Choroid plexus epithelial cell (primary cell): ENCODE measurements at regions not wholly inside any gene's neighbourhood (a gene's known extent, or its start where the extent isn't known, plus 50 kb on each side); places are given as distances from the start of the nearest gene placed in this dataset.

Experiments used
- DNase-seq: peaks from one replicate; pipeline ENCODE4 v3.0.0-alpha.2; 2010; ENCODE audit warnings: low read depth
- H3K4me3 ChIP-seq: 2 replicates; pipeline ENCODE4 v1.5.1; 2011; ENCODE audit warnings: low read depth, mild to moderate bottlenecking, control low read depth, low read length, moderate library complexity
- TF ChIP-seq, protein P1 (sequence below): conservative IDR thresholded peaks from 2 replicates; pipeline ENCODE4 v1.5.1; 2011; ENCODE audit warnings: low read depth, mild to moderate bottlenecking, control low read depth, inconsistent platforms, low read length, moderate library complexity

- TF ChIP-seq, protein P1, sequence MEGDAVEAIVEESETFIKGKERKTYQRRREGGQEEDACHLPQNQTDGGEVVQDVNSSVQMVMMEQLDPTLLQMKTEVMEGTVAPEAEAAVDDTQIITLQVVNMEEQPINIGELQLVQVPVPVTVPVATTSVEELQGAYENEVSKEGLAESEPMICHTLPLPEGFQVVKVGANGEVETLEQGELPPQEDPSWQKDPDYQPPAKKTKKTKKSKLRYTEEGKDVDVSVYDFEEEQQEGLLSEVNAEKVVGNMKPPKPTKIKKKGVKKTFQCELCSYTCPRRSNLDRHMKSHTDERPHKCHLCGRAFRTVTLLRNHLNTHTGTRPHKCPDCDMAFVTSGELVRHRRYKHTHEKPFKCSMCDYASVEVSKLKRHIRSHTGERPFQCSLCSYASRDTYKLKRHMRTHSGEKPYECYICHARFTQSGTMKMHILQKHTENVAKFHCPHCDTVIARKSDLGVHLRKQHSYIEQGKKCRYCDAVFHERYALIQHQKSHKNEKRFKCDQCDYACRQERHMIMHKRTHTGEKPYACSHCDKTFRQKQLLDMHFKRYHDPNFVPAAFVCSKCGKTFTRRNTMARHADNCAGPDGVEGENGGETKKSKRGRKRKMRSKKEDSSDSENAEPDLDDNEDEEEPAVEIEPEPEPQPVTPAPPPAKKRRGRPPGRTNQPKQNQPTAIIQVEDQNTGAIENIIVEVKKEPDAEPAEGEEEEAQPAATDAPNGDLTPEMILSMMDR = no peak
These were observed 459.8 kb downstream of the CDH8 start for GRCh38 chr16:61576476-61576875.

GRCh38 chr16:61575617-61576016 lies 460.6 kb downstream of the CDH8 start:
- TF ChIP-seq, protein P1 = no peak
- H3K4me3 ChIP-seq = no peak overlapping the region

More at GRCh38 chr16:61576476-61576875, 459.8 kb downstream of the CDH8 start:
- DNase-seq = no peak
- no peak overlapping the region for H3K4me3 ChIP-seq

GRCh38 chr16:61569028-61569427 lies 467.2 kb downstream of the CDH8 start:
- no peak overlapping the region for H3K4me3 ChIP-seq
- TF ChIP-seq, protein P1 = no peak
- DNase-seq = no peak

More at GRCh38 chr16:61575617-61576016, 460.6 kb downstream of the CDH8 start:
- no peak for DNase-seq

DNA sequence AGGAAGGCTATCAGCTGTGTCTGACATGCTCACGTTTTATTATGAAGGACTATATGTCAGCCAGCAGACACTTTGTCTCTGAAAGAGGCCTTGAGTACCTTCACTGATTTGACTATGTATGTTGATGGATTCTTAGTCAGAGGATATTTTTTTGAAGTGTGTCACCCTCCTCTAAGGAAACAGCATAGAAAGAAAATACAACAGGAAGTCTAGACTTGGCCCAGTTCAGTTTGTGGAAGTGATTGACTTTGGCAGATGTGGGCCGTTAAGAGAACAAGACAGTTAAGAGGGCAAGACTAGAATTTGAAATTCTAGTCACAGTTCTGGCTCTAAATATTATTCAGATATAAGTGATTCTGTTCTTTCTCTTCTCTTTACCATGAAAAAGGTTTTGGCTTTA lies 471.5 kb downstream of the CDH8 start:
- DNase-seq = no peak
- TF ChIP-seq, protein P1 = no peak
- no peak overlapping the region for H3K4me3 ChIP-seq

DNA sequence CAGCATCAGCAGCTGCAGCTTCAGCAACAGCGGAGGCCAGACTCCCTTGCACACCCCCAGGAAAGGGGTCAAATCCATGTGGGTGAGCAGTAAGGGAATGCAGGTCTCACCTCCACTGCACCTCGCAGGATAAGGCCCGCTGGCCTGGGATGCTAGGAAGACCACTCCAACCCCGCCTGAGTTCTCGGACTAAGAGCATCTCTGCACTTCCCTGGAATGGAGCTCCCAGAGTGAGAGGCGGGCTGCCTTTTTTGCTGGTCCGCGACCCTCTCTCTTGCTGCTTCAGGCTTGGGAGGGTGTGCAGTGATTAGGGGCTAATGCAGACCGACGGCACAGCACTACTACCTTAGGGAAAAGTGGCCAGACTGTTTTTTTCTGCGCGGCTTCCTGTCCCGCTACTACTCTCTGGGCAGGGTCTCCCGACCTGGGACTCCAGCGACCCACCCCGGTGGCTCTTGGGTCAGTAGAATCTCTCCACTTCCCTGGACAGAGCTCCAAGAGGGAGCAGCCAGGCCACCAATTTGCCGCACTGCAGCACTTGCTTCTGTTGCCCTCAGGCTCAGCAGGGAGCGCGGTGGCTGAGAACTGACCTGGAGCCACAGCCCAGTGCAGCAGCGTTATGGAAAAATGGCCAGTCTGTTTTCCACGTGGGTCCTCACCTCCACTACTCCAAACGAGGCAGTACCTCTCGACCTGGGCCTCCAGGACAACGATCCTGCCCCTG lies 480.4 kb downstream of the CDH8 start:
- no peak for DNase-seq
- TF ChIP-seq, protein P1 = no peak

DNA sequence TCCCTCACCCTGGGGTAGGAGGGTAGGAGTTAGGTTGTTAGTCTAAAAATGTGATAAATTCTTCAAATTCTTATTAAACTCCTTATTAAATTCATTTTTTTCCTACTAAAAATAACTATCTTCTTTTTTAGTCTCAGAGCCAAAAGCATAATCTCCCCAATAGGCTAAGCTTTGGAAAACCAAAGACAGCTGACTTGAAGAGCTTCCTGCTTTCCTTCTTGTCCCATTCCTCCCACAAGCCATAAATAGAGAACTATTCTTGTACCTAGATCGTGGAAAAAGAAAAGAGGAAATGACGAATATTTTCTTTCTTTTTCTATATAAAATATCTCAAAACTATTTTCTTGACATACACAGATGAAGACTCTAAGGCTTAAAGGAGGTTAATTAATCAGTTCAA lies 486.9 kb downstream of the CDH8 start:
- H3K4me3 ChIP-seq = no peak overlapping the region
- TF ChIP-seq, protein P1 = no peak
- no peak for DNase-seq

More for the DNA sequence above, 480.4 kb downstream of the CDH8 start:
- no peak overlapping the region for H3K4me3 ChIP-seq

GRCh38 chr16:61547626-61548025 lies 488.6 kb downstream of the CDH8 start:
- H3K4me3 ChIP-seq = no peak overlapping the region
- TF ChIP-seq, protein P1 = no peak
- peak; percentile 0 for DNase-seq
